Astrocyte of the cerebellum (primary cell): ENCODE measurements at regions not wholly inside any gene's neighbourhood (a gene's known extent, or its start where the extent isn't known, plus 50 kb on each side); places are given as distances from the start of the nearest gene placed in this dataset.

Experiments used
- DNase-seq: peaks from one replicate; pipeline ENCODE4 v3.0.0-alpha.2; 2011; ENCODE audit warnings: low read depth
- H3K4me3 ChIP-seq: 2 replicates; pipeline ENCODE4 v1.5.1; 2011; ENCODE audit warnings: mild to moderate bottlenecking, low read depth, low read length, moderate library complexity
- CTCF ChIP-seq: IDR thresholded peaks from 2 replicates; pipeline ENCODE4 v1.5.1; 2012; ENCODE audit warnings: low read length, low read depth, moderate library complexity, mild to moderate bottlenecking; ENCODE audit errors: missing control alignments
- in situ Hi-C: cut with HindIII; loops from 2 replicates; pipeline ENCODE4 v1.10.0; 2017; ENCODE audit warnings: low sequenced_read_pairs

- DNase-seq, result no peak
- in situ Hi-C loops, result no loop called here
- no peak overlapping the region for H3K4me3 ChIP-seq
Measured at GRCh38 chrX:131918839-131919238, 104.3 kb upstream of the STK26 start.

GRCh38 chrX:131923614-131924250 is 99.4 kb upstream of the STK26 start:
- in situ Hi-C loops, result no loop called here
- no peak overlapping the region for H3K4me3 ChIP-seq
- no peak for DNase-seq
- TF ChIP-seq CTCF, result no peak

More at GRCh38 chrX:131918839-131919238, 104.3 kb upstream of the STK26 start:
- TF ChIP-seq CTCF, result no peak

- DNase-seq, result no peak
- TF ChIP-seq CTCF, result no peak
- in situ Hi-C loops, result loop anchor here (5.0 kb wide), 1 partner anchor 34 kb away; no protein-coding TSS in a partner anchor
- H3K4me3 ChIP-seq, result no peak overlapping the region
Measured at GRCh38 chrX:131938749-131939148, 84.4 kb upstream of the STK26 start.

- DNase-seq, result no peak
- in situ Hi-C loops, result no loop called here
- TF ChIP-seq CTCF, result no peak
- H3K4me3 ChIP-seq, result no peak overlapping the region
Measured at GRCh38 chrX:131942034-131942433, 81.1 kb upstream of the STK26 start.

- no peak for DNase-seq
- no peak overlapping the region for H3K4me3 ChIP-seq
- no peak for TF ChIP-seq CTCF
- in situ Hi-C loops, result no loop called here
Measured at GRCh38 chrX:131944936-131945902, 77.9 kb upstream of the STK26 start.

- in situ Hi-C loops, result no loop called here
- H3K4me3 ChIP-seq, result no peak overlapping the region
- DNase-seq, result no peak
- TF ChIP-seq CTCF, result no peak
Measured at GRCh38 chrX:131951166-131951565, 71.9 kb upstream of the STK26 start.
